ENCODE measurements at regions not wholly inside any gene's neighbourhood (a gene's known extent, or its start where the extent isn't known, plus 50 kb on each side); places are given as distances from the start of the nearest gene placed in this dataset.

- Mint-ChIP-seq H3K27ac (no peak overlapping the region), H3K27me3 (peaks cover 5% of the 10 kb centered on the region), H3K36me3 (ENCODE audit: low read depth) (no peaks in the 10 kb centered on the region), H3K4me3 (no peak overlapping the region), H3K9me3 (no peaks in the 10 kb centered on the region), H3K4me1 (no peaks in the 10 kb centered on the region)
- ChIA-PET CTCF (interaction anchor here (1.1 to 1.6 kb wide), 2 partner anchors 9 to 25 kb away, joined by 3 to 5 read pairs; no protein-coding TSS in a partner anchor), POLR2A (no interaction called here)
- no peak for DNase-seq
Observed at GRCh38 chr6:44500074-44500473, 112.6 kb downstream of the CDC5L start.

DNA sequence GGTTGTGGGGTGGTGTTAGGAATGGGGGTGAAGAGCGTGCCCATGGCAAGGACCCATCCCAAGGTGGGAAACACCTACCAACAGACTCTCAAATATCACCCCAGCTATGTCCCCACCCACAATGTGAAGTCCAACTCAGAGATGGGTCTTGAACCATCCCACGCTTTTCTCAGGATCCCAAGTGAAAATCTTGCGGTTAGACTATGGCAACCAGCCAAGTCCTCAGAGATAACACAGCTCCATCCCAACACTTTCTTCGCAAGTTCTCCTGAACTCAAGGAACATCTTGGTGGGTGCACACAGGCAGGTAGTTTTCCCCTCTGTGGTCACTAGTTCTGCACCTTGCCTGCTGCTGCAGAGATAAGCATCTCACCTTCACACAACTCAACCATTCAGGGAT is 116.0 kb downstream of the CDC5L start:
- ChIA-PET POLR2A (no interaction called here), CTCF (no interaction called here)
- Mint-ChIP-seq H3K4me3 (no peak overlapping the region), H3K36me3 (ENCODE audit: low read depth) (no peaks in the 10 kb centered on the region), H3K27ac (no peak overlapping the region), H3K9me3 (no peaks in the 10 kb centered on the region), H3K4me1 (no peaks in the 10 kb centered on the region), H3K27me3 (peaks cover 5% of the 10 kb centered on the region)
- no peak for DNase-seq

- ChIA-PET CTCF (interaction anchor here (1.5 kb wide), 1 partner anchor 29 kb away, joined by 5 read pairs; no protein-coding TSS in a partner anchor), POLR2A (no interaction called here)
- Mint-ChIP-seq H3K27me3 (peaks cover 5% of the 10 kb centered on the region), H3K9me3 (peaks cover 2% of the 10 kb centered on the region), H3K4me3 (no peak overlapping the region), H3K36me3 (ENCODE audit: low read depth) (no peaks in the 10 kb centered on the region), H3K4me1 (no peaks in the 10 kb centered on the region), H3K27ac (no peak overlapping the region)
- no peak for DNase-seq
Observed at GRCh38 chr6:44504301-44504791, 116.8 kb downstream of the CDC5L start.

- CTCF ChIA-PET: interaction anchor here (1.5 kb wide), 1 partner anchor 30 kb away, joined by 5 read pairs; no protein-coding TSS in a partner anchor
Observed at GRCh38 chr6:44505751-44506150, 118.2 kb downstream of the CDC5L start.

DNA sequence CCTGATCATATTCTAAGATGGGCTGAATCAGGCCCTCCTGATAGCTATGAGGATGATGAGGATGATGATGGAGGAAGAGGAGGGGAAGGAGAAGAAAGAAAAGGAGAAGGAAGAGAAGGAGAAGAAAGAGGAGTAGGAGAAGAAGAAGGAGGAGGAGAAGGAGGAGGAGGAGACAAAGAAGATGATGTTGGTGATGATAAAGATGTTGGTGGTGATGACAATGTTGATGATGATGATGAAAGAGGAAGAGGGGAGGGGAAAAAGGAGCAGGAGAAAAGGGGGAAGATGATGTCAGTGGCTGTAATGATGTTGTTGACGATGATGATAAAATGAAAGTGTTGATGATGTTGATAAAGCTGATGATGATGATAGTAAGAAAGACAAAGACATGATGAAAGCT is 119.5 kb downstream of the CDC5L start:
- no peak overlapping the region for H3K27ac Mint-ChIP-seq
- no peaks in the 10 kb centered on the region for H3K4me1 Mint-ChIP-seq
- peaks cover 2% of the 10 kb centered on the region for H3K9me3 Mint-ChIP-seq
- ChIA-PET POLR2A (no interaction called here), CTCF (interaction anchor here (0.9 kb wide), 1 partner anchor 18 kb away, joined by 3 read pairs; no protein-coding TSS in a partner anchor)
- H3K4me3 Mint-ChIP-seq: no peak overlapping the region
- no peak for DNase-seq
- H3K36me3 Mint-ChIP-seq (ENCODE audit: low read depth): no peaks in the 10 kb centered on the region
- no peaks in the 10 kb centered on the region for H3K27me3 Mint-ChIP-seq

More at GRCh38 chr6:44505751-44506150, 118.2 kb downstream of the CDC5L start:
- no peaks in the 10 kb centered on the region for H3K4me1 Mint-ChIP-seq
- POLR2A ChIA-PET: no interaction called here
- DNase-seq: no peak
- H3K27me3 Mint-ChIP-seq: peaks cover 5% of the 10 kb centered on the region
- H3K27ac Mint-ChIP-seq: no peak overlapping the region
- peaks cover 2% of the 10 kb centered on the region for H3K9me3 Mint-ChIP-seq
- H3K36me3 Mint-ChIP-seq (ENCODE audit: low read depth): no peaks in the 10 kb centered on the region
- no peak overlapping the region for H3K4me3 Mint-ChIP-seq

- ChIA-PET CTCF (interaction anchor here (1.1 to 2.2 kb wide), 4 partner anchors 9 to 33 kb away, joined by 3 to 8 read pairs (median 4); no protein-coding TSS in a partner anchor), POLR2A (no interaction called here)
- no peak for DNase-seq
- Mint-ChIP-seq H3K27me3 (no peaks in the 10 kb centered on the region), H3K4me3 (no peak overlapping the region), H3K36me3 (ENCODE audit: low read depth) (no peaks in the 10 kb centered on the region), H3K27ac (no peak overlapping the region), H3K4me1 (no peaks in the 10 kb centered on the region), H3K9me3 (peaks cover 2% of the 10 kb centered on the region)
Observed at GRCh38 chr6:44508646-44509045, 121.1 kb downstream of the CDC5L start.

GRCh38 chr6:44511126-44511525 is 123.6 kb downstream of the CDC5L start:
- Mint-ChIP-seq H3K4me3 (no peak overlapping the region), H3K9me3 (peaks cover 2% of the 10 kb centered on the region), H3K36me3 (ENCODE audit: low read depth) (no peaks in the 10 kb centered on the region), H3K27me3 (no peaks in the 10 kb centered on the region), H3K4me1 (no peaks in the 10 kb centered on the region), H3K27ac (no peak overlapping the region)
- DNase-seq: no peak
- CTCF ChIA-PET: no interaction called here
- POLR2A ChIA-PET: no interaction called here

GRCh38 chr6:44512868-44513741 is 125.6 kb downstream of the CDC5L start:
- Mint-ChIP-seq H3K27me3 (peaks cover 10% of the 10 kb centered on the region), H3K27ac (no peak overlapping the region), H3K36me3 (ENCODE audit: low read depth) (no peaks in the 10 kb centered on the region), H3K4me1 (no peaks in the 10 kb centered on the region), H3K9me3 (peaks cover 2% of the 10 kb centered on the region), H3K4me3 (no peak overlapping the region)
- ChIA-PET POLR2A (no interaction called here), CTCF (no interaction called here)
- no peak for DNase-seq

- Mint-ChIP-seq H3K4me3 (no peak overlapping the region), H3K9me3 (peaks cover 5% of the 10 kb centered on the region), H3K27me3 (peaks cover 20% of the 10 kb centered on the region), H3K27ac (no peak overlapping the region), H3K4me1 (no peaks in the 10 kb centered on the region), H3K36me3 (ENCODE audit: low read depth) (no peaks in the 10 kb centered on the region)
- CTCF ChIA-PET: no interaction called here
- POLR2A ChIA-PET: no interaction called here
- DNase-seq: no peak
Observed at GRCh38 chr6:44514085-44514484, 126.6 kb downstream of the CDC5L start.

GRCh38 chr6:44514576-44515193 is 127.2 kb downstream of the CDC5L start:
- DNase-seq: no peak
- Mint-ChIP-seq H3K4me3 (no peak overlapping the region), H3K27me3 (peaks cover 24% of the 10 kb centered on the region), H3K9me3 (peaks cover 5% of the 10 kb centered on the region), H3K36me3 (ENCODE audit: low read depth) (no peaks in the 10 kb centered on the region), H3K4me1 (no peaks in the 10 kb centered on the region), H3K27ac (no peak overlapping the region)
- ChIA-PET CTCF (no interaction called here), POLR2A (no interaction called here)

GRCh38 chr6:44522871-44523270 is 135.4 kb downstream of the CDC5L start:
- Mint-ChIP-seq H3K27me3 (peaks cover 22% of the 10 kb centered on the region), H3K4me3 (no peak overlapping the region), H3K4me1 (peaks cover 20% of the 10 kb centered on the region), H3K9me3 (peaks cover 5% of the 10 kb centered on the region), H3K27ac (no peak overlapping the region), H3K36me3 (ENCODE audit: low read depth) (no peaks in the 10 kb centered on the region)
- DNase-seq: no peak
- CTCF ChIA-PET: no interaction called here
- POLR2A ChIA-PET: no interaction called here

DNA sequence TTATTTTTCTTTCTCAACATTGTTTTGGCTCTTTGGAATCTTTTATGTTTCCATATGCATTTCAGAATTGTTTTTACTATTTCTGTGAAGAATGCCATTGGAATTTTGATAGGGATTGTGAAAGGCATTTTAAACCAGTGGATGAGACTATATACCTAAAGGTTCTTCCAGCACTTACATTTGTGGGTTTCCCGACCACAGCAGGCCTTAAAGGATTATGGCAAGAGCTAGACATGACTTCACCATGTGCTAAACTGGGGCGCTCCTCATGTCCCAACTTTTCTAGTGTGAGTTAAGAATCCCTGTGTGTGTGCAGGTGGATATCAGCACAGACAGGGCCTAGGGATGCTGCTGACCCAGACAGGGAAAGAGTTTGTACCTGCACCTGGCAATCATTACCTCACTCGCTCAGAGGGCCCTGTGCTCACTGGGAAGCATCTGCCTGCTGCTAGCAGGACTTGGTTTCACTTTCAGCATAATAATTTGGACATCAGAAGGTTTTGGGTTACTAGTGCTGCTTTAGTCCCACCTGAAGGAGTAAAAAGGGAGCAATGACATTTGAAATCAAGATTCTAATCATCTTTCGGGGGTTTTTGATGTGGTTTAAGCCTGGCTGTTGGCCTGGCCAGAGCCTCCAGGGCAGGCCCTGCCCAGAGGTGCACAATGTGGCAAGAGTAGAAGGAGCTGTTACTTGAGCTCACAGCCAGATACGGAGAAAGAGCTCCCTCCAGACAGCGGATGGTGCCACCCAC is 137.1 kb downstream of the CDC5L start:
- no peak for DNase-seq
- no peak overlapping the region for H3K27ac Mint-ChIP-seq
- no peak overlapping the region for H3K4me3 Mint-ChIP-seq
- H3K27me3 Mint-ChIP-seq: peaks cover 6% of the 10 kb centered on the region
- H3K9me3 Mint-ChIP-seq: no peaks in the 10 kb centered on the region
- ChIA-PET POLR2A (no interaction called here), CTCF (interaction anchor here (1.3 kb wide), 1 partner anchor 17 kb away, joined by 3 read pairs; no protein-coding TSS in a partner anchor)
- no peaks in the 10 kb centered on the region for H3K36me3 Mint-ChIP-seq (ENCODE audit: low read depth)
- peaks cover 22% of the 10 kb centered on the region for H3K4me1 Mint-ChIP-seq

Measured in activated CD4-positive, alpha-beta T cell treated with anti-CD3 and anti-CD28 coated beads, Interleukin-2, amount 10 ng/mL, durations not matched to agents 7 days and 5 days (primary cell).